ENCODE measurements at regions not wholly inside any gene's neighbourhood (a gene's known extent, or its start where the extent isn't known, plus 50 kb on each side); places are given as distances from the start of the nearest gene placed in this dataset.
"Not testable (repeated sequence)": the region's sequence is repeated elsewhere in the genome, so short reads cannot be mapped to it uniquely, and the experiment has no call there.

DNA sequence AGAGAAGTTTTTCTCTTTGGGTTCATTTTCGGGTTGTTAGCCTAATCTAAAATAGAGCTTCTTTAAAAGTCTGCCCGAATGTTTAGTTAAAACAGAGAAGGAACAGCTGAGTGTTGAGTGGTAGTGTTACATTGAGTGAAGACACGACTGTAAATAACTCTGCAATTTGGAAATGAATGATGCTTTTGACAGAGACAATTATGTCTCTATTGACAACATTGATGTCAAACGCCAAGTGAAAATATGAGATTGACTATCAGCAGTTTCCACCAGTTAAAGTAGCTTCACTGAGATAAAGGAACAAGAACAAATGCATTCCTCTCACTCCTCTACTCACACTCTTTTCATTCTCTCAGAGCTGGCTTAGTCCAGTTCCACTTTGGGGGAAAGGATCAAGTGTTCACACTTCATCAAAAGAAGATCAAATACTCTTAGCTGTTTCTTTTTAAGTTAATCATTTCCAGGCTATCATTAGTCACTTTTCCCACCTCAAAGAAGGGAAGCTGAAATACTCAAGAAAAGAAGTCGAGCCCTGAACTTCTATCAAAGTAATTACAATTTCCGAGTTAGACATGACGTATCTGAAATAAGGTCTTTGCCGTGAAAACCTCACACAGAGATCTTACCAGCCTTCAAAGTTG lies 399.1 kb upstream of the DPH6 start:
- Histone ChIP-seq H3K4me3 (ENCODE audit: low read length in 3 of 3) (no peak overlapping the region), H3K9ac (ENCODE audit: low read depth in 1 of 3, low read length in 3 of 3) (no peak overlapping the region), H3K27me3 (ENCODE audit: control insufficient read depth in 3 of 3, insufficient read depth in 3 of 3, low read length in 3 of 3) (no peaks in the 10 kb centered on the region), H3K36me3 (ENCODE audit: control insufficient read depth in 3 of 3, insufficient read depth in 3 of 3, low read length in 3 of 3) (no peaks in the 10 kb centered on the region), H3K27ac (ENCODE audit: low read depth, low read length) (no peak overlapping the region), H3K4me1 (ENCODE audit: control insufficient read depth in 3 of 3, insufficient read depth in 3 of 3, low read length in 3 of 3) (no peaks in the 10 kb centered on the region), H3K9me3 (ENCODE audit: control insufficient read depth in 3 of 3, low read length in 3 of 3) (peaks cover 0 to 2% (median 0%) of the 10 kb centered on the region in 3 donors)

DNA sequence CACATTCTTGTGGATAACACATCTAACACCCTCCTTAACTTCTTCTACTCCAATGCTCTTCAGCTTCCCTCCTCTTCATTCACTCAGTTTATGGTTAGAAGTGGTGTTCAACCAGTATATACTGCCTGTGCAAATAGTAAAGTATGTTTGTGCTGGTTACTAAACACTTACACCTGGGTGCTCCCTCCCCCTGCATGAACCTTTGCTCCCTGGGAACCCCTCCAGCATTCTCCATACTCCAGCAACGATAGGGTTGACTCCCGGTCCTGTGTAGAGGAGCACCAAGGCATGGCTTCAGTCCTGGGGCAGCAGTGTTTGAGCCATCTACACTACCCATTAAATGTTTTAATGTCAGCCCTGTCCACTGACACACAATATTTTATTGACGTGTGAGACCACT lies 407.5 kb upstream of the DPH6 start:
- Histone ChIP-seq H3K27me3 (ENCODE audit: control insufficient read depth in 3 of 3, insufficient read depth in 3 of 3, low read length in 3 of 3) (no peaks in the 10 kb centered on the region), H3K27ac (ENCODE audit: low read depth, low read length) (no peak overlapping the region), H3K9me3 (ENCODE audit: control insufficient read depth in 3 of 3, low read length in 3 of 3) (peaks cover 0 to 2% (median 0%) of the 10 kb centered on the region in 3 donors), H3K36me3 (ENCODE audit: control insufficient read depth in 3 of 3, insufficient read depth in 3 of 3, low read length in 3 of 3) (no peaks in the 10 kb centered on the region), H3K9ac (ENCODE audit: low read depth in 1 of 3, low read length in 3 of 3) (no peak overlapping the region), H3K4me3 (ENCODE audit: low read length in 3 of 3) (no peak overlapping the region), H3K4me1 (ENCODE audit: control insufficient read depth in 3 of 3, insufficient read depth in 3 of 3, low read length in 3 of 3) (no peaks in the 10 kb centered on the region)

DNA sequence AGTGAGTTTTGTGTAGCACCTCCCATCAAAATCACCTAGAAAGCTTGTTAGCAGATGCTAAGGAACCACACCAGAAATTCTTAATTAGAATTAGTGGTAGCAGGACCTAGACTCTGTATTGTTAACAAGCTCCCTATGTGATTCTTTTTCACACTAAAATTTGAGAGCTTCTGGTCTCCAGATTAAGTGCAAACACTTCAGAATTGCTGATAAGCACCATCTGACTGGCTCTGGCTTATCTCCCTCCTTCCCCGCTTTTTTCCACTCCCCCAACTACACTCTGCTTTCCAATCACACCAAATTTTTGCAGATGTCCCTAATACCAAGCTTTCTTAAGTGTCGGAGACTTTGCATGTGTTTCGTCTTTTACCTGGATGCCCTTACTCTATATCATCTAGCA lies 410.1 kb upstream of the DPH6 start:
- no peaks in the 10 kb centered on the region for H3K27me3 ChIP-seq (ENCODE audit: control insufficient read depth in 3 of 3, insufficient read depth in 3 of 3, low read length in 3 of 3)
- H3K9ac ChIP-seq (ENCODE audit: low read depth in 1 of 3, low read length in 3 of 3): no peak overlapping the region
- H3K27ac ChIP-seq (ENCODE audit: low read depth, low read length): no peak overlapping the region
- no peaks in the 10 kb centered on the region for H3K36me3 ChIP-seq (ENCODE audit: control insufficient read depth in 3 of 3, insufficient read depth in 3 of 3, low read length in 3 of 3)
- H3K9me3 ChIP-seq (ENCODE audit: control insufficient read depth in 3 of 3, low read length in 3 of 3): no peaks in the 10 kb centered on the region
- H3K4me1 ChIP-seq (ENCODE audit: control insufficient read depth in 3 of 3, insufficient read depth in 3 of 3, low read length in 3 of 3): no peaks in the 10 kb centered on the region
- no peak overlapping the region for H3K4me3 ChIP-seq (ENCODE audit: low read length in 3 of 3)

DNA sequence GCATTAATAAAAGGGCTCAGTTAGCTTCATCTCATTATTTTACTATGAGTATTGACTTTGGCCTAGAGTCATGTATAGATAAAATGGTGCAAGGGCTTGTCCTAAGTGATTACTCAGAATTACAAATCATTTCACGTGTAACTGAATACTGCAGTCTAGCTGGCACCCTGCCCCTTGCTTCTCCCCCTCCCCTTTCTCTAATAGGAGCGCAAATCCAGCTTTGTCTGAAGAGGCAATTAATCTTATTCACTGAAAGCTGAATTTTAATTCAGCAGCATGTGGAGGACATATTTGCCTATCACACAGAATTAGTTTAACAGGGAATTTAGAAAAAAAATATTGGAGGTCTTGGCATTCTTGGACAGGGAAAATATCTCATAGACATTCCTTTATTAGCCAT lies 412.1 kb upstream of the DPH6 start:
- H3K9me3 ChIP-seq (ENCODE audit: control insufficient read depth in 3 of 3, low read length in 3 of 3): no peaks in the 10 kb centered on the region
- H3K27ac ChIP-seq (ENCODE audit: low read depth, low read length): no peak overlapping the region
- no peaks in the 10 kb centered on the region for H3K4me1 ChIP-seq (ENCODE audit: control insufficient read depth in 3 of 3, insufficient read depth in 3 of 3, low read length in 3 of 3)
- H3K9ac ChIP-seq (ENCODE audit: low read depth in 1 of 3, low read length in 3 of 3): no peak overlapping the region
- no peaks in the 10 kb centered on the region for H3K36me3 ChIP-seq (ENCODE audit: control insufficient read depth in 3 of 3, insufficient read depth in 3 of 3, low read length in 3 of 3)
- H3K4me3 ChIP-seq (ENCODE audit: low read length in 3 of 3): no peak overlapping the region
- H3K27me3 ChIP-seq (ENCODE audit: control insufficient read depth in 3 of 3, insufficient read depth in 3 of 3, low read length in 3 of 3): no peaks in the 10 kb centered on the region

DNA sequence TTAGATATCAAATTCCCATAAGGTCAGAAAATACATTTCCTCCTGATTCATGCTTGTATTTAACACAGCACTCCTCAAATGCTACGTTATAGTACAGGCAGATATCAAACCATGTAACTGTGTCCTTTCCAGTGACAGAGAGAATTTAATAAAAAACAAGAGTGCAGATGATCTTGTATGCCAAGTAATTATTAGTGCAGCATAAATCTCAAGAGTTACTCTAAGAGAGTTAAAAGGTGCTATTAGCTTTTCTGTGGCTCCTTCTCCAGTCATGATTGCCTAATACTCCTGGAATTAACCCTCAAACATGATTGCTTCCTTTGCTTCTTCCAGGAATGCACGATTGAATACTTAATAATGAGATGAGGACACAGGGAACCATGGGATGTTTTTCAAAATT lies 413.0 kb upstream of the DPH6 start:
- H3K9me3 ChIP-seq (ENCODE audit: control insufficient read depth in 3 of 3, low read length in 3 of 3): no peaks in the 10 kb centered on the region
- H3K4me3 ChIP-seq (ENCODE audit: low read length in 3 of 3): no peak overlapping the region
- H3K27ac ChIP-seq (ENCODE audit: low read depth, low read length): no peak overlapping the region
- no peak overlapping the region for H3K9ac ChIP-seq (ENCODE audit: low read depth in 1 of 3, low read length in 3 of 3)
- H3K27me3 ChIP-seq (ENCODE audit: control insufficient read depth in 3 of 3, insufficient read depth in 3 of 3, low read length in 3 of 3): no peaks in the 10 kb centered on the region
- H3K36me3 ChIP-seq (ENCODE audit: control insufficient read depth in 3 of 3, insufficient read depth in 3 of 3, low read length in 3 of 3): no peaks in the 10 kb centered on the region
- H3K4me1 ChIP-seq (ENCODE audit: control insufficient read depth in 3 of 3, insufficient read depth in 3 of 3, low read length in 3 of 3): no peaks in the 10 kb centered on the region

DNA sequence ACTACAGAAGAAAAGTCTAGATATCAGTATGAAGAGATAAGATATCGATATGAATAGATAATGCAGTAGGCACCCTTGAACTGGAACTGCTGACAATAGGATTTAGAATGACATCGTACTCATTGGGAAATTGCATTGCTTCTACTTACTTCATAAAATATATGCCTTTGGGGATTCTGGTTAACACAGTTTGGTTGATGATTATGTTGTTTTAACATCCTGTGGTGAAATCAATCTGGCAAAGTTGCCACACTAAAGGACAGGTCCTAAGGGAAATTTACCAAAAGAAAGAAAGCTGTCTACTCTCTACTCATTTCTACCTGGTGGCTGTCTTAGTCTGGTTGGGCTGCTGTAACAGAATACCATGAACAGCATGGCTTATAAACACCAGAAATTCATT lies 417.4 kb upstream of the DPH6 start:
- Histone ChIP-seq H3K27me3 (ENCODE audit: control insufficient read depth in 3 of 3, insufficient read depth in 3 of 3, low read length in 3 of 3) (no peaks in the 10 kb centered on the region), H3K36me3 (ENCODE audit: control insufficient read depth in 3 of 3, insufficient read depth in 3 of 3, low read length in 3 of 3) (no peaks in the 10 kb centered on the region), H3K9me3 (ENCODE audit: control insufficient read depth in 3 of 3, low read length in 3 of 3) (no peaks in the 10 kb centered on the region), H3K4me1 (ENCODE audit: control insufficient read depth in 3 of 3, insufficient read depth in 3 of 3, low read length in 3 of 3) (no peaks in the 10 kb centered on the region), H3K4me3 (ENCODE audit: low read length in 3 of 3) (no peak overlapping the region), H3K27ac (ENCODE audit: low read depth, low read length) (no peak overlapping the region), H3K9ac (ENCODE audit: low read depth in 1 of 3, low read length in 3 of 3) (no peak overlapping the region)

DNA sequence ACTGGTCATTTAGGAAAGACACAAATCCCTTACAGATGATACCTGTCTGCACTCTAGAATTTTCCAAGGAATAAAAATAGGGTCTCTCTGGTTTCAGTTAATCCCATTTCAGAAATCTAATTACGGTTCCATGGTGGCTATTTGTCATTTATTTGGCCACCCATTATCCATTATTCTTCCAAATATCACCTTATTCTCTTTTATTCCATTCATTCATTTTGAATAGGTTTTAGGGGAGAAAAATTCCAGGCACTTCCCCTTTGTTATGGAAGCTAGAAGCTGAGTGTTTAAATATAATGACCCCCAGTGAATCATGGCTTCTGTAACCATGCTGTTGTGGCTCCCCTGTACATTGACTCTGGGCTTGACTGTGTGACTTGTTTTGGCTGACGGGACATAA lies 420.8 kb upstream of the DPH6 start:
- no peak overlapping the region for H3K27ac ChIP-seq (ENCODE audit: low read depth, low read length)
- H3K4me1 ChIP-seq (ENCODE audit: control insufficient read depth in 3 of 3, insufficient read depth in 3 of 3, low read length in 3 of 3): no peaks in the 10 kb centered on the region
- H3K9me3 ChIP-seq (ENCODE audit: control insufficient read depth in 3 of 3, low read length in 3 of 3): no peaks in the 10 kb centered on the region
- H3K9ac ChIP-seq (ENCODE audit: low read depth in 1 of 3, low read length in 3 of 3): no peak overlapping the region
- no peaks in the 10 kb centered on the region for H3K27me3 ChIP-seq (ENCODE audit: control insufficient read depth in 3 of 3, insufficient read depth in 3 of 3, low read length in 3 of 3)
- H3K4me3 ChIP-seq (ENCODE audit: low read length in 3 of 3): no peak overlapping the region
- H3K36me3 ChIP-seq (ENCODE audit: control insufficient read depth in 3 of 3, insufficient read depth in 3 of 3, low read length in 3 of 3): no peaks in the 10 kb centered on the region

DNA sequence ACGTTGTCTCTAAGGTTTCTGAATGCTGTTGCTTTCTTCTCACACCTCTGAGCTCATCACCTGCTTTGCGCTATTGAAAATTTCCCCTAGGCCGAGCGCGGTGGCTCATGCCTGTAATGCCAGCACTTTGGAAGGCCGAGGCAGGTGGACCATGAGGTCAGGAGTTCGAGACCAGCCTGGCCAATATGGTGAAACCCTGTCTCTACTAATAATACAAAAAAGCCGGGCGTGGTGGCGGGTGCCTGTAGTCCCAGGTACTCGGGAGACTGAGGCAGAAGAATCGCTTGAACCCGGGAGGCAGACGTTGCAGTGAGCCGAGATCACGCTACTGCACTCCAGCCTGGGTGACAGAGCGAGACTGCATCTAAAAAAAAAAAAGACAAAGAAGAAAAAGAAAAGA lies 422.0 kb upstream of the DPH6 start:
- H3K36me3 ChIP-seq (ENCODE audit: control insufficient read depth in 3 of 3, insufficient read depth in 3 of 3, low read length in 3 of 3): not testable (repeated sequence)

DNA sequence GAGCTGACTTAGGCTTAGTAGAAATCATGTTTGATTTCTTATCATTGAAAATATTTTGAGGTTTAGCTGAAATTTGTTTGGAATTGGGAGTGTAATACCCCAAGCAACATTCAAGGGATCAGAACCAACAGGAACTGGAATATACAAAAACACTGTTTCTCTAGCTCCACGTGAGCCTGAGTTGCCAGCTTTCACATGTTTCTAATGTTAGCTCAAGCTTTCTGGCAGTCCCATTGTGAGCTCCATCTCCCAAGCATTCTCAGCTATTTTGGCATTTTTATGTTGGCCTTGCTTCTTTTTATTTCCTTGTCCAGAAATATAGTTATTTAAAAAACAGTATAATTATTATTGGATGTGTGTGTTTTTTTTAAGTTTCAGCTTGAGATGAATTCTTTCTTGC lies 427.1 kb upstream of the DPH6 start:
- no peak overlapping the region for H3K4me3 ChIP-seq (ENCODE audit: low read length in 3 of 3)
- H3K9me3 ChIP-seq (ENCODE audit: control insufficient read depth in 3 of 3, low read length in 3 of 3): no peaks in the 10 kb centered on the region
- no peaks in the 10 kb centered on the region for H3K36me3 ChIP-seq (ENCODE audit: control insufficient read depth in 3 of 3, insufficient read depth in 3 of 3, low read length in 3 of 3)
- no peak overlapping the region for H3K9ac ChIP-seq (ENCODE audit: low read depth in 1 of 3, low read length in 3 of 3)
- no peaks in the 10 kb centered on the region for H3K27me3 ChIP-seq (ENCODE audit: control insufficient read depth in 3 of 3, insufficient read depth in 3 of 3, low read length in 3 of 3)
- H3K4me1 ChIP-seq (ENCODE audit: control insufficient read depth in 3 of 3, insufficient read depth in 3 of 3, low read length in 3 of 3): no peaks in the 10 kb centered on the region
- H3K27ac ChIP-seq (ENCODE audit: low read depth, low read length): no peak overlapping the region

More for the DNA sequence above, 422.0 kb upstream of the DPH6 start:
- not testable (repeated sequence) for H3K4me1 ChIP-seq (ENCODE audit: control insufficient read depth in 3 of 3, insufficient read depth in 3 of 3, low read length in 3 of 3); H3K27ac ChIP-seq (ENCODE audit: low read depth, low read length); H3K4me3 ChIP-seq (ENCODE audit: low read length in 3 of 3); H3K27me3 ChIP-seq (ENCODE audit: control insufficient read depth in 3 of 3, insufficient read depth in 3 of 3, low read length in 3 of 3); H3K9ac ChIP-seq (ENCODE audit: low read depth in 1 of 3, low read length in 3 of 3); H3K9me3 ChIP-seq (ENCODE audit: control insufficient read depth in 3 of 3, low read length in 3 of 3)

DNA sequence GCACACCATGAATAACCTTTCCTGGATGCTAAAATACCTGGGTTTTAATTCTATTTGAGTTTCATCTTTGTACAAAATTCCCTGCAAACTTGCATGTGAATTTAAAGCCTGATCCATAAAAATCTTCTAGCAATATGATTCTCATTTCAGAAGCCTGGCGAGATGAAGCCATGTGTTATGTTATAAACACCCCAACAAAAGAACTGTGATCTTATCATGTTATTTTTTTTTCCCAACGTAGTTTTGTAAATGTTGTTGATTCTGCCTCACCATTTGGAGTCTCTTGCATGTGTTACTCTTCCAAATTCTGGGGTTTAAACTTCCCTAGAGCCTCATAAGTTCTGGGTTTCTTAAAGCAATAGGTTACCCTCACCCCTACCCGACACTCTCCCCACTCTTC lies 428.1 kb upstream of the DPH6 start:
- H3K4me3 ChIP-seq (ENCODE audit: low read length in 3 of 3): no peak overlapping the region
- no peaks in the 10 kb centered on the region for H3K27me3 ChIP-seq (ENCODE audit: control insufficient read depth in 3 of 3, insufficient read depth in 3 of 3, low read length in 3 of 3)
- no peaks in the 10 kb centered on the region for H3K4me1 ChIP-seq (ENCODE audit: control insufficient read depth in 3 of 3, insufficient read depth in 3 of 3, low read length in 3 of 3)
- H3K9me3 ChIP-seq (ENCODE audit: control insufficient read depth in 3 of 3, low read length in 3 of 3): no peaks in the 10 kb centered on the region
- H3K9ac ChIP-seq (ENCODE audit: low read depth in 1 of 3, low read length in 3 of 3): no peak overlapping the region
- H3K36me3 ChIP-seq (ENCODE audit: control insufficient read depth in 3 of 3, insufficient read depth in 3 of 3, low read length in 3 of 3): no peaks in the 10 kb centered on the region
- H3K27ac ChIP-seq (ENCODE audit: low read depth, low read length): no peak overlapping the region

DNA sequence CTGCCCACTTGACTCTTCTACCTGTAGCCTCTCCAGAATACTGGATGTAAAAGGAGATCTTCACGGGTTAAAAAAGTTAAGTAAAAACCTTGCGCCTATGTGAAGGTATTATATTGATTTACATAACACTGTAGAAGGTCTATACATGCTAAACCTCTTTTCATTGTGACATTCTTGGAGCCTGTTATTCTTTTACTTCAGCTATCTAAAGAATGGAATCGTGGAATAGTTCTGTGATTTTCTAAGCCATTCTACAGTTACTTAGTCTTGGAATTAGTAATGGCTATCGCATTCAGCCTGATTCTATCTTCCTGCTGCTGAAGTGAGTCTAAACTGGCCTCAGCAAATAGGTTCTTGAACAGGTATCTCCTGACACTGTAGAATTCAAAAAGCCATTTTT lies 430.0 kb upstream of the DPH6 start:
- Histone ChIP-seq H3K36me3 (ENCODE audit: control insufficient read depth in 3 of 3, insufficient read depth in 3 of 3, low read length in 3 of 3) (no peaks in the 10 kb centered on the region), H3K9ac (ENCODE audit: low read depth in 1 of 3, low read length in 3 of 3) (no peak overlapping the region), H3K4me1 (ENCODE audit: control insufficient read depth in 3 of 3, insufficient read depth in 3 of 3, low read length in 3 of 3) (no peaks in the 10 kb centered on the region), H3K27ac (ENCODE audit: low read depth, low read length) (no peak overlapping the region), H3K27me3 (ENCODE audit: control insufficient read depth in 3 of 3, insufficient read depth in 3 of 3, low read length in 3 of 3) (no peaks in the 10 kb centered on the region), H3K4me3 (ENCODE audit: low read length in 3 of 3) (no peak overlapping the region), H3K9me3 (ENCODE audit: control insufficient read depth in 3 of 3, low read length in 3 of 3) (no peaks in the 10 kb centered on the region)

Data from skeletal muscle tissue (tissue), 3 donors.